HG03135 (cell line): ENCODE measurements at regions not wholly inside any gene's neighbourhood (a gene's known extent, or its start where the extent isn't known, plus 50 kb on each side); places are given as distances from the start of the nearest gene placed in this dataset.
"Not testable (repeated sequence)": the region's sequence is repeated elsewhere in the genome, so short reads cannot be mapped to it uniquely, and the experiment has no call there.

Experiments used
- ATAC-seq: cut with Tn5 transposase; IDR thresholded peaks from one replicate; pipeline ENCODE4 v1.9.1; 2021; ENCODE audit warnings: mild to moderate bottlenecking, moderate library complexity; ENCODE audit not compliant: unreplicated experiment

DNA sequence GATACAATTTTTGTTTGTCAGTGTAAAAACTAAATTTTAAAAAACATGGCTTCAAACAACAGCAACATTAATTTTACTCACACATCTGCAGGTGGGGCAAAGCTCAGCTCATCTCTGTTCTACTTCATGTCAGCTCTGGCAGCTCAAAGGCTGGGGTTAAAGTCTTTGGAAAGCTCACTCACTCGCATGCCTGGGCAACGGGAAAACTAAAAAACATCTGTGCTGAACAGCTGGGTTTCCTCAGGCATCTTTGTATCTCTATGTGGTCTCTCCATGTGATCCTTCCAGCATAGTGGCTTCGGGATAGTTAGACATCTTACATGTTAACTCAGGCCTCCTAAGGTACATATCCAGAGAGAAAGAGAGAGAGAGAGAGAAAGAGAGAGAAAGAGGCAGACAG is 499.6 kb downstream of the RFPL4B start:
- ATAC-seq: no peak

DNA sequence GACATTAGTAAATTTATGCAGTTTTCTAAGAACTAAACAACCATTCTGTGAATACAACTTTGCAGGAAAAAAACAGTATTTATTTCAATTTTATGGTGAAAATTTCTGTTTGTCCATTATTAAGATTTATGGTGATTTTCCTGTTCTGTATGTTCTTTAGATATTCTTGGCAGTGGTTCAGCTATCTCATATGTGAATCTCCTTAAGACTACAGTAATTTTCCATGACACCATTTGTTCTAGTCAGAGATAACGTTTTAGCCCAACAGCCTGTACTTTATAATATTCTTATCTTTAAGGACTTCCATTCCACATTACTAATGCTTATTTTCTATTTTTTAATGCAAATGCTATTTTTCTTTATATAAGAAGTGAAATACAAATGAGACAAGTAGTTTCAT is 504.0 kb downstream of the RFPL4B start:
- ATAC-seq: no peak

DNA sequence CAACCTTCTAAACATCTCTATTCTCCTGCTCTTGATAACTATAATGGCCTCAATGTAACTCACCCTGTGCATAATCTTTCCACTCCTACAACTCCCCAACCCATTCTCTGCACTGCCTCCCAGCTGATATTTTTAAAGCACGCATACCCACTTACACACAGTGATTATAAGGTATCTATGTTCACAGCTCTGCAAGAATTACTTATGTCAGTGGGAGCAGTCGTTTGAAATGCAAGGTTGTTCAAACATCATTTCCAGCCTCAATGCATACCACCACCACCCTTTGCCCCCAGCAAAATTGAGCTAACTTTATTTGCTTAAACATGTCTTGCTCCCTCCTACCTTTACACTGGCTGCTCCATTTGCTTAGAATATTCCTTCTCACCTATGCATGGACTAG is 506.0 kb downstream of the RFPL4B start:
- no peak for ATAC-seq

DNA sequence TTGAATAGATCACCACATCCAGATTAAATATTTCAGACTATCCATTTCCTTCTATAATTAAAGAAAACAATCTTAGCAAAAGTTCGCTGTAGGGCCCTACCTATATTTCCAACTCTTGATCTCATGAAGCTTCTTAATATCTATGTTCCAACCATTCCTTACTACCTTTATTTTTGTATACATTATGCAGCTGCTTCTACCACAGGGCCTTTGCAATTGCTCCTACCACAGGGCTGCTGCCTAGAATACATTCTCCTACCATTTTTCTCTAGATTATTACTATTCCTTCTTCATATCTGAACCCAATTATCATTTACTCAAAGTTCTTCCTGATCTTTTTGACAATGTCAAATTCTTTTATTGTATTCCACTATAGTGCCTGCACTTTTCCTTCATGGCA is 516.6 kb downstream of the RFPL4B start:
- ATAC-seq: no peak

DNA sequence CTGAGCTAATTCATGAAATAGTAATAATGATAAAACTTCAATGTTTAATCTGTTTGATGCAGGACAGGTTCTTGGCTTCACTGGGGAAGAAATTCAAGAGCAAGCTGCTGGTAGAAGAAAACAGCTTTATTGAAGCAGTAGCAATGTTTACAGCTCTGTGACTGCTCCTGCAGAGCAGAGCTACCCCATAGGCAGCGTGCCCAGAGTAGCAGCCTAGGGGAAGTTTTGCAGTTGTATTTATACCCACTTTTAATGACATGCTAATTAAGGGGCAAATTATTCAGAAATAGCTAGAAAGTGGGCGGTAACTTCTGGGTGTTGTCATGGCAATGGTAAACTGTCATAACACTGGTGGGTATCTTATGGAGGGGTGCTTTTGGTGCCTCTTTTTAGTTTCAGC is 518.0 kb downstream of the RFPL4B start:
- ATAC-seq: no peak

DNA sequence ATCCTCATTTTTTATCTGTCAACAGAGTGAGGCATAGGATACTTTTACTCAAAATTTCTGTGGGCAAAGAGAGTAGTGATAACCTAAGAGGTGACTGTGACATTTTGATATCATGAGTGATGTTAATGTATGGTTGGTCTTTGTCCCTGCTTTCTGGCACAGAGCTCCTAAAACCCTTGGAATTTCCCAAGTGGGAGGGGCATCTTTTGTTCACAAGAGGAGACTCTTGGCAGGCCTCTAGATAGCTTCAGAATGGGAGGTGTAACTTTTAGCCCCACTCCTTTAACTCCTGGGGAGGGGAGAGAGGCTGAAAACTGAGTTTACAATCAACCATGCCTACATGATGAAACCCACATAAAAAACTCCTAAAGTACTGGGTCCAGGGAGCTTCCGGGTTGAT is 527.8 kb downstream of the RFPL4B start:
- ATAC-seq: no peak

DNA sequence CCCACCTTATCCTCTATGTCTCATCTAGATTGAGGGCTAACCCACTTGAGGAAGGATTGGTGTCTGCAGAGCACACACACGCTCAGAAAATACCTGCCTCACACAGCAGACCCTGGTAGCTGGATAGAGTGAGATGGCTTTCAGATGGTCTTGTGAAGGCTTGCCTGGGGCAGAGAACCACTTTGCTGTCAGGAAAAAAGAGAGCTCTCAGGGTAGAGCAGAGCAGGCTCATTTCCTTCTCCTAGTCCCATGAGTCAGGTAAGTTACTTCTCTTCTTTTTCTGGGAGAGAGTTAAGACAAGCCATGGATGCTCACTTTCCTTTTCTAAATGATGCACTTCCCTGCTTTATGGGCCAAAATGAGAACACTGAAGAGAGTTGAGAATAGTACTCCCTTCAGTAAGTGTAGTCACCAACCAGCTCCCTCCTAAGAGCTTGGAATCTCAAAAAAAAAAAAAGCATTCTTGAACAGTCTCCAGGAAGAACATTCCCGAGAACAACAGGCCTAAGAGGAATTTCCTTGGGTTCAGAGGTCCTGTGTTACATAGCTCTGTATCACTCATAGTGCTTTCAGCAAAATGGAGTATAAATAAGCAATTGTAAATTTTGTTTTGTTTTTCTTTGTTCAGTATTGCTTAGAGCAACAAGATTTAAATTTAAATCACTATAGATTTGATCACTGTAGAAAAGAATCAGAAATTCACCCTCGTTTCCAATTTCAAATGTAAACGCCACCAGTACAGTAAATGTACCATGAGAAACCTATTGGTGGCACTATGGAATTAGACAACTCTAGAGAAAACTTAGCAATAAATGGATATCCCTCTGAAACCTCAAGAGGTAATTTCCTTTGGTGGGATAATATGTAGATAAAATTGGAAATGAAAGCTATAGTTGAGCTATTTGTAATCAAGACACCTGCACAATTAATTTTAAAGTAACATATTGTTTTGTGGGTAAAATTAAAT is 530.3 kb downstream of the RFPL4B start:
- ATAC-seq: no peak

DNA sequence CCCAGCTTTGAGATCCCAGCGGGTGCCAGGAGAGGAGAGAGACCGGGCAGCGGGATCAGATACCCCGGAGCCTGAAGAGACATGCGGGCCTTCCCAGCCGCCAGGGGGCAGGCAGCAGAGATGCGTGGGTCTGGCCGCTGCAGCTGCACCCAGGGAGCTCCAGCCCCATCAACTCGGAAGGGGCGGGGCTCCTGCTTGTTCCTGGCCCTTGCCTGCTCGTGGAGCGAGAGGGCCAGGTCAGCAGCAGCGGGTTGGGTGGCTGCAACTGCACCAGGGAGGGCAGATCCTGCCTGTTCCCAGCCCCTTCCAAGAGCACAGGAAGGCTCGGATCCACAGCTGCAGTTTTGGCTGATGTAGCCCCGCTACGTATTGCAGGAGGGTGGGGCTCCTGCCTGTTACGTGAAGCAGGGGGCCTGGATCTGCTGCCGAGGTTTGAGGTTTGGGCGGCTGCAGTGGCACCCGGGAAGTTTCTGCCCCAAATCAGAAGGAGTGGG is 532.8 kb downstream of the RFPL4B start:
- no peak for ATAC-seq

DNA sequence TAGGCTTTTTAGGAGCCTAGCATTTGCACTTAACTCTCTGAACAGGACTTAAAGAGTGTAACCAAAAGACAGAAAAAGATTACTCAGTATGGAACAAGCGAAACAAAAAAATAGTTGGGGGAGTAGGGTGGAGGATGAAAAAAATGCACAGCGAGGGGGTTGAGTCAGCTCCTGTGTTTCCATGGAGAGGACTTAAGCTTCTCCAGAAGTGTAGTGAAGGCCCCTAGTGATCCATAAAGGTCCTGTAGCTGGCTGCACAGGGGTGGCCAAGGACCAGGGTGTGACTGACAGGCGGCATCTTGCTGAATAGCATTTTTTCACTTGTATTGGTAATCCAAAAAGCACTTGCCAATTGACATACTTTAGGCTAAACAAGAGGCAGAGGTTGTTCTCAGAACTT is 533.9 kb downstream of the RFPL4B start:
- ATAC-seq: no peak

DNA sequence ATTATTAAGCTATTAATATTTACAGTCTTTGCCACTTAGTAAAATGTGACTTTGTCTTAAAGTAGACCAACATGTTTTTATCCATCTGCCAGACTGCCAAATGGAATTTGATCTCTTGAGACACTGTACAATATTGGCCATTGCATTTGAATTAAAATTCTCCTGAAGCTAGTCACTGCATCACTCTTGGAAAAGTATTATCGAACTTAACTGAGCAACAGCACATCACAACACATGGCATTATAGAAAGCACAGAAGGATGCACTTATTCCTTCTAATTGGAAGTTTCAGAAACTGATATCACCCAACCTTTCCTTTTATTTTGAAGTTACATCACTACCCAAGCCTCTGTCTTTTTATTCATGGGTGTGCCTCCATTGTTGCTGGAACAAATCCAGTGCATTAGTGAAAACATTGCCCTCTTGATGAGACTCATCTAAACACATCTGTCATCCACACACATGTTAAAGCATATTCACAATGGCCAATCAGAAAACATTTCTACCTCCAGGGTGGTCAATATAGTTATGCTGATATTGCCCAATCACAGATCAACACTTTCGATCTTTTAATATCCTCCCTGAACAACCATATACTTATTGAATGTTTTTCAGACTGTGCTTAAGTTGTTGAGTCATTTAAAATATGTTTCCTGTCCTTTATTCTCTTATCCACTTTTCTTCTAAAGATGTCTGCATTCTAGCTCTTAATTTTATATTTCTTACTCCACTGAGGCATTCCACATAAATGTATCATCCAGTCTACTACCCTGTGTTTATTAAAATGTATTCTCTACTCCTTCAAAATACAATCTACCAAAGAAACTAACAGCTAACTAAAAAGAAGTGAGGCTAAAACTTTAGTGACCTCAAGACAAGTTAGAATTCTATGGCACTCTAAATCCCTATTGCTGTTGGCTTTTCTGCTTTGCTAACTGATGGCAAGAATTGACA is 535.0 kb downstream of the RFPL4B start:
- no peak for ATAC-seq

DNA sequence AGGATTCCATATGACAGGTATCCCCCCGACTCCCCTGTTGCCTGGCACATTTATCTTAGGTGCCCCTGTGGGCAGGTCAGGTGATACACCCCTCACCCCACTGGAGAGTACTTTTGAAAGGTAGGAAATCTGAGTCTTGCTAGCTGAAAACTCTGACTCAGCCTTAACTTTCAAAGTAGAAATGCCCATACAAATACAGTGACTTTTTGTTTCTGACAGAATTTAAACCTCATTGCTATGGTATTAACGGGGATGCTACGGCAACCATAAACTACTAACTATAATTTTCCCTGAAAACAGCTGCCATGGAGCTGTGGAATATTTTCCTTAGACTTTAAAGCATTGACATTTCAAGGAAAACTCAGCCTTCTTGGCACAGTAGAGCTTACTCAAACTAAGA is 536.0 kb downstream of the RFPL4B start:
- no peak for ATAC-seq

DNA sequence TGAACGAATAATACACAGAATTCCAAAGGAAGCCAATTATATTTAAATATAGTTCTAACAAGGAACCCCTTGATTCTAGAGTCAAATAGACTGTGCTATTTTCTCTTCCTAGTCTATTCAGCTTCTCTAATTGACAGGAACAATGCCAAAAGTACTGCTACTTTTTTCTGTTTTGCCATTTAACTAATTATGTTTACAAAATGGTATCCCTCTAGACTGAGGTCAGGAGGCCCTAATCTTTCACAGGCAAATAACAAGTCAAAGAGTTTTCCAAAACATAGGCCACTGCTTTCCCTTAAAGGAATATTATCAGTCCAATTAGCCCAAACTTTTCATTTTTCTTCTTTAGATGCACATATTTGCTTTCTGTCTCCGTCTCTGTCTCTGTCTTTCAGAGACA is 539.3 kb downstream of the RFPL4B start:
- ATAC-seq: no peak

DNA sequence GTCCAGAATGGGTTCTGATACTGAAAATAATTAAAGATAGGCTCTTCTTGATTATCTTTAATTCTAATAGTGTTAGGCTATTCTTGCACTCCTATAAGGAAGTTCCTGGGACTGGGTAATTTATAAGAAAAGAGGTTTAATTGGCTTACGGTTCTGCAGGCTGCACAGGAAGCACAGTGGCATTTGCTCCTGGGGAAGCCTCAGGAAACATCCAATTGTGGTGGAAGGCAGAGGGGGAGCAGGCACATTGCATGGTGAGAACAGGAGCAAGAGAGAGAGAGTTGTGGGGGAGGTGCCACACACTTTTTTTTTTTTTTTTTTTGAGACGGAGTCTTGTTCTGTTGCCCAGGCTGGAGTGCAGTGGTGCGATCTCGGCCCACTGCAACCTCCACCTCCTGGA is 540.3 kb downstream of the RFPL4B start:
- ATAC-seq: not testable (repeated sequence)

DNA sequence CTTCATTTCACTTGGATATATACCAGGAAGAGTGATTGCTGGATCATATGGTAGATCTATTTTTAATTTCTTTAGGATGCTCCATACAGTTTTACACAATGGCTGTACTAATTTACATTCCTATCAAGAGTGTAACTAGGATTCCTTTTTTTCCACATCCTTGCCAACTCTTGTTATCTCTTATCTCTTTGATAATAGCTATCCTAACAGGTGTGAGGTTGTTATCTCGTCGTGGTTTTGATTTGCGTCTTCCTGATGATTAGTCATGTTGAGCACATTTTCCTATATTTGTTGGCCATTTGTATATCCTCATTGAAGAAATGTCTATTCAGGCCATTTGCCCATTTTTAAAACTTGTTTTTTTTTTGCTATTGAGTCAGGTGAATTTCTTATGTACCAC is 552.4 kb downstream of the RFPL4B start:
- ATAC-seq: no peak

DNA sequence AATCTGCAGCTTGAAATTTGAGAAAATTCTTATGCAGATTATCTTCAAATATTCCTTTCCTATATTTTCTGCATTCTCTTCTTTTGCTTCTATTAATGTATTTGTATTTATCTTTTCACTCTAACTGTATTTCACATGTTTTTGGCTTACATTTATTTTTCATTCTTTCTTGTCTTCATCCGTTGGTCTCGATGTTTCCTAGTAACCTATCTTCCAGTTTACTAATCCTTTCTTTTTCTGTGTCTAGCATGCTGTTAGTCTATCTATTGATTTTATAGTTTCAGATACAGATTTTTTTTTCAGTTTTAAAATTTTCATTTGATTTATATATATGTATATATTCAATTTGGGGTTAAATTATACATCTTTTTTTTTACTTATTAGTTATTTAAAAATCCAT is 556.2 kb downstream of the RFPL4B start:
- ATAC-seq: no peak

DNA sequence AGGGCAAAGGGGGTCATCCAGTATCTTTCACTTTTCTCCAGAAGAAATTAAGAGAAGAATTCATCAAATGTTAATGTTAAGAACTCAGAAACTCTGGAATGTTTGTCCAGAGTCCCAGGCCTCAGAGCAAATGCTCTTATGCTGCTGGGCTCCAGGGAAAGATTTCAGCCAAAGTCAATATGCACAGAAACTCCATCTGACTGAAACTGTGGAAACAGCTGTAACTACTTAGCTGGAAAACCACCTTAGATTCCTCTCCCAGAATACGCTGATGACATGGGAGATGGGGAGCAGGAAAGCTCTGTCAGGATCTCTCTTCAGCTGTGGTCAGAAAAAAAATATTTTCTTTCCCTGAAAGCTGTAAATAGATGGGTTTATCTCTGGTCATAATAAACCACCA is 559.6 kb downstream of the RFPL4B start:
- no peak for ATAC-seq

DNA sequence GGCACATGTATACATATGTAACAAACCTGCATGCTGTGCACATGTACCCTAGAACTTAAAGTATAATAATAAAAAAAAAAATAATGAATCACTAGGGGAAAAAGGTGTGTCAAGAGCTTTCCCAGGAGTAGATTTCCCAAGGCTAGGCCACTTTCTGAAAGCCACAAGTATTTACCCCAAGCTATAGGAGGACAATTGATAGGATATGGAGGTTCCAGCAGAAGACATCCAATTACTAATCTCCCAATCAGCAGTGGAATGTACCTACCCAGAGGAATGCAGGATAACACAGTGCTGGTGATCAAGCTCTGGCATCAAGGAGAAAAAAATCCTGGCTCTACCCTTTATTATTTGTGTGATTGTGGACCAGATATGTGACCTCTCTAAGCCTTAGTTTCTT is 562.7 kb downstream of the RFPL4B start:
- no peak for ATAC-seq

DNA sequence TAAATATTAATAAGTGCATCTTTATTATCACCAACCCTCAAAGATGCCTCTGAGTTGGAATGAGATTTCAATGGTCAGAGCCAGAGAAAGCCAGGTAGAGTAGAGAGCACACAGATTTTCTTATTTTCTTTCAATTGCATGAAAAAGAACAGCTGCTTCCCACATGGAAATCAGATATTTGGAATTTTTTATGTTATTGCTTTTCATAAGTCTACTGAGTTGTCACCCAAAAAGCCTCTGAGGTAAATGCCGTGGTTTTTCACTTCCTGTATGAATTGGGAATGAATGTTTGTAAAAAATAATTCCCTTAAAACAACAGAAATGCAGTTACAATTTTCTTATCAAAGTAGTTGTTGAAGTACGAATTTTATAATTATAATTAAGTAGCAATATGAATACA is 563.1 kb downstream of the RFPL4B start:
- ATAC-seq: no peak

DNA sequence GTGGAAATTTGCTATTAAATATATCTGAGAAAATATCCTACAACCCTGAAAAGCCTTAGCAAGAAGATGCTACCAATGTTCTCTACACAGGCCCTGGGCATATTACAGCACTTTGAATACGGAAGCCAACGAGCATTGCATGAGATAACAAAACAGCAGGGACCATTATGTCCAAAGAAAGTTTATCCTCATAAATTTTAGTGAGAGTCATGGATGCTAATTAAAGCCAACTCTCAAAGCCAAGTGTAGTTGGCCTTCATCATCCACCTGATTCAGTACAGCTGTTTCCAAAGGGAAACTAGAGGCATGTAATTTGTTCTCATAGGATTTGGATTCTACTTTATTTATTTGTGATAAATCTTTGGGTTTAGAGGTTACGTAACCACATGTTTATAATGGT is 564.8 kb downstream of the RFPL4B start:
- no peak for ATAC-seq

DNA sequence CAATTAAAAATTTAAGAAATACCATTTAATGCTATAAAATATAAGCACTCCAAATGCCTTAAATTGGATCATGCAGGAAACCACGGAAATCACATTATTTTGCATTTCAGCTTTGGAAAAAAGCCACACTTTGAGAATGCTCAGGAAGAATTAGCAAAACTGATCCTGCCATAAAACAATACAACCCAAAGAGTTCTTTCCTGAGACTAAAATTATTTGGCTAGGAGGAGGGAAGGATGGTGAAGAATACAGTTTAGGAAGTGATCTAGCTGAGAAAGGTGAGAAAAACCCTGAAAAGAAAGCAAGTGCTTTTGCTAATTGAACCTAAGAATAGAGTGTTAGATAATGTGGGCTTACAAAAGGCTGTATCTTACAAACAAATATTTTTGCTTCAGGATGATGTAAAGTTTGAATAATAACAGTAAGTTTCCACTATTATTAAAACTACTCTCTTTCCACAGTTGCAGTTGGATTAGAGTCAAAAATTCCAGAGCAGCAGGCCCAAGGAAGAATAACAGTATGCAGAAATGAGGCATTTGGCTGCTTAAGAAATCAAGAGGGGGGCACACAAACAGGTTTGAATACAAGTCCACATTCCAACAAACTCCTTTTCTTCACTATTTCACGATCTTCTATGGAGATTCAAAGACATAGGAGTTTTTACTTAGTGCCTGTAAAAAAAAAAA is 565.4 kb downstream of the RFPL4B start:
- ATAC-seq: no peak

DNA sequence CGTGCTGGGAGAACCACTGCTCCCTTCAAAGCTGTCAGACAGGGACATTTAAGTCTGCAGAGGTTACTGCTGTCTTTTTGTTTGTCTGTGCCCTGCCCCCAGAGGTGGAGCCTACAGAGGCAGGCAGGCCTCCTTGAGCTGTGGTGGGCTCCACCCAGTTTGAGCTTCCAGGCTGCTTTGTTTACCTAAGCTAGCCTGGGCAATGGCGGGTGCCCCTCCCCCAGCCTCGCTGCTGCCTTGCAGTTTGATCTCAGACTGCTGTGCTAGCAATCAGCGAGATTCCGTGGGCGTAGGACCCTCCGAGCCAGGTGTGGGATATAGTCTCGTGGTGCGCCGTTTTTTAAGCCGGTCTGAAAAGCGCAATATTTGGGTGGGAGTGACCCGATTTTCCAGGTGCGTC is 572.6 kb downstream of the RFPL4B start:
- not testable (repeated sequence) for ATAC-seq
